AG10803 (cell line): ENCODE measurements at regions not wholly inside any gene's neighbourhood (a gene's known extent, or its start where the extent isn't known, plus 50 kb on each side); places are given as distances from the start of the nearest gene placed in this dataset.

Source experiments
- DNase-seq: peaks from one replicate; pipeline ENCODE4 v3.0.0; 2010; ENCODE audit warnings: low read depth
- H3K4me3 ChIP-seq: 2 replicates; pipeline ENCODE4 v1.5.1; 2011; ENCODE audit warnings: mild to moderate bottlenecking, low read length, control low read depth
- TF ChIP-seq, protein P1 (sequence below): conservative IDR thresholded peaks from 2 replicates; pipeline ENCODE4 v1.5.1; 2011; ENCODE audit warnings: mild to moderate bottlenecking, low read length, control low read depth, inconsistent platforms

DNA sequence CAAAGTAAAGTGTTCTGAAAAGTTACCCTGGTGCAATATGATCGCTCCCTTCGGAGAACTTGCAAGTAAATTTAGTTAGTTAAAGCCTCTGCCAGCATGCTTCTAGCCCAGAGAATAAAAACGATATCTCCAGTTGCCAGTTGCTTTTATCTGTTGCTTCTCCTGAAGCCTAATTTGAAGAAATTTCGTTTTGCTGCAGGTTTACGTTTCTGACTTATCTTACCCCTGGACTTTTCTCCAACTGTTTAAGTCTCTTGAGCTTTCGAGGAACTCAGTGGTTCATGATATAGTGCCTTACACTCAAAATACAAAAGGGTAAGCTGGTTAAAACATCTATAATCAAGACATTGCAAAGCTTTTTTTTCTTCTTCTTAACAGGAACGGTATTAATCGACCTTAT, 131.1 kb downstream of the FAM161A start:
- TF ChIP-seq, protein P1, sequence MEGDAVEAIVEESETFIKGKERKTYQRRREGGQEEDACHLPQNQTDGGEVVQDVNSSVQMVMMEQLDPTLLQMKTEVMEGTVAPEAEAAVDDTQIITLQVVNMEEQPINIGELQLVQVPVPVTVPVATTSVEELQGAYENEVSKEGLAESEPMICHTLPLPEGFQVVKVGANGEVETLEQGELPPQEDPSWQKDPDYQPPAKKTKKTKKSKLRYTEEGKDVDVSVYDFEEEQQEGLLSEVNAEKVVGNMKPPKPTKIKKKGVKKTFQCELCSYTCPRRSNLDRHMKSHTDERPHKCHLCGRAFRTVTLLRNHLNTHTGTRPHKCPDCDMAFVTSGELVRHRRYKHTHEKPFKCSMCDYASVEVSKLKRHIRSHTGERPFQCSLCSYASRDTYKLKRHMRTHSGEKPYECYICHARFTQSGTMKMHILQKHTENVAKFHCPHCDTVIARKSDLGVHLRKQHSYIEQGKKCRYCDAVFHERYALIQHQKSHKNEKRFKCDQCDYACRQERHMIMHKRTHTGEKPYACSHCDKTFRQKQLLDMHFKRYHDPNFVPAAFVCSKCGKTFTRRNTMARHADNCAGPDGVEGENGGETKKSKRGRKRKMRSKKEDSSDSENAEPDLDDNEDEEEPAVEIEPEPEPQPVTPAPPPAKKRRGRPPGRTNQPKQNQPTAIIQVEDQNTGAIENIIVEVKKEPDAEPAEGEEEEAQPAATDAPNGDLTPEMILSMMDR = no peak
- H3K4me3 ChIP-seq = no peak overlapping the region
- DNase-seq = no peak

DNA sequence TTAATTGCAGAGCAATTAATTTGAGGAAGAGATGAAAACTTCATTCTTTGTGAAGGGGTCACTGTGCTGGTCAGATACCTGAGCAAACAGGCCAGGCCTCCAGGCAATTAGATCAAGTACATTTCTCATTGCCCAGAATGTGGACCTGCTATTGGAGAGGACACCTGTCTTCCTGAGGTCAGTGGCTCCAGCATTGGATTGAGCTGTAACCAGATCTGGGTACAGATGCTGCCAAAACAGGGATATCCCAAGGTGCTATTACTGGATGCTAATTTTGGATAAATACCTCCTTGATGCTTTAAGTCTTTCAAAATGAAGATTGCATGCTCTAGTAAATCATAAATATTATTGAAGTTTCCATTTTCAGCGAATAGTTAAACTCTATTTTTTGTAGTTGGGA, 131.5 kb downstream of the FAM161A start:
- no peak for DNase-seq
- TF ChIP-seq, protein P1 = no peak
- H3K4me3 ChIP-seq = no peak overlapping the region

DNA sequence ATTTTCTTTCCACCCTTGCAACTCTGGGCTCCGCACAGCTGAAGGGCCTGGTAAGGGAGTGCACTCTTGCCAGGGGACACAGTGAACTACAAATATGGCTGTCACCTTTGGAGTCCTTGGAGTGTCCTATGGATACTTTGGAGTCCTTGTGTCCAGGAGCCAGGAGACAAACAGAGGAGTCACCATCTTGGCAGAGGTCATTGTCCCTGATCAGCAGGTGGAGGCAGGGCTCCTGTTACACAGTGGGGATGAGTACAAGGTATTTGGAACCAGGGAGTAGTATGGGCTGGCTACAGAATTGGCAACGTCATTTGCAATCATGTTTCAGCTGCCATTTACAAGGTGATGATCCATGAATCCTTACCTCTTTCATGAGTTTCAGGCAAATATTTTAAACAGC, 132.5 kb downstream of the FAM161A start:
- H3K4me3 ChIP-seq = no peak overlapping the region
- DNase-seq = no peak
- TF ChIP-seq, protein P1 = no peak

DNA sequence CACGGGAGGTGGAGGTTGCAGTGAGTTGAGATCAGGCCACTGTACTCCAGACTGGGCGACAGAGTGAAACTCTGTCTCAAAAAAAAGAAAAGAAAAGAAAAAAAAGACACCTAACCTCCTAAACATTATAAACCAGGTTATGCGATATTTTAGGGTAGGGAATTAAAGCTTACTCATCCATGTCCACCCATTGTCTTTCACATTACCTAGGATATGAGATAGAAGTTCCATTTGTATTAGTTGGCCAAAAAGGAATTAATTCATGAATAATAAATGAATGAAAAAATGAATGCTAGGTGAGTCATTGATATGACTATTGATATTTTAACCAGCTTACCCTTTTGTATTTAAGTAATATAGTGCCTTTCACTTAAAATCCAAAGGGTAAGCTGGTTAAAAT, 132.9 kb downstream of the FAM161A start:
- no peak for DNase-seq
- TF ChIP-seq, protein P1 = no peak

DNA sequence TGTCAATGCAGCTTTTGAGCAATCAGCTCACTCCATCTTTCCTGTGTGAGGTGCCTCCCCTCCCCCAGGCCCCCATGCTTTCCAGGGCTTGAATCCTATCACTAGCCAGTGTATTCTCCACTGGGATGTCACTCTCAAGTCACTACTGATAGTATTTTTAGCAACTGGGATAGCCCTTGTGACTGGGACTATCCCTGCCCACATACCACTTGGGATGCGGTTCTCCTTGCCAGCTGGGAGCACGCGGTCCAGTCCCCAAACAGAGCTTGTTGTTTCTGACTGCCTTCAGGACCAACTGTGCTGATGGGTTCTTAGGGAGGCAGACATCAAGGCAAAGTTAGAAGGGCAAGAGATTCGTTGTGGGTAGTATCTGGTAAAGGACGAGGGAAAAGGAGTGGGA, 134.9 kb downstream of the FAM161A start:
- TF ChIP-seq, protein P1 = no peak
- DNase-seq = no peak
- H3K4me3 ChIP-seq = no peak overlapping the region

More for the DNA sequence above, 132.9 kb downstream of the FAM161A start:
- H3K4me3 ChIP-seq = no peak overlapping the region

DNA sequence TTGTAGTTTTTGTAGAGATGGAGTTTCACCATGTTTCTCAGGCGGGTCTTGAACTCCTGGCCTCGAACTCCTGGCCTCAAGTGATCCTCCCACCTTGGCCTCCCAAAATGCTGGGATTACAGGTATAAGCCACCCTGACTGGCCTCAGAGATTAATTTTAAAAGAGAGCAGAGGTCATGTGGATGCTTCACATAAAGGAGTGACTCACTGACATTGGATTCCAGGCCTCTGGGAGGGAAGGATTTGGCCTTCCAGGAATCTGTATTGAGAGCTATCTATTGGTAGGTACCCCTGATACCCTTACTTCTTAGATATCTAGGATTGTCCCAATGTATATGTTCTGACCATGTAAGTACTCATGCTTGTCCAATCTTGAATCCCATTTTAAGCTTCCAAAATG, 138.4 kb downstream of the FAM161A start:
- DNase-seq = no peak
- TF ChIP-seq, protein P1 = no peak
- H3K4me3 ChIP-seq = no peak overlapping the region

DNA sequence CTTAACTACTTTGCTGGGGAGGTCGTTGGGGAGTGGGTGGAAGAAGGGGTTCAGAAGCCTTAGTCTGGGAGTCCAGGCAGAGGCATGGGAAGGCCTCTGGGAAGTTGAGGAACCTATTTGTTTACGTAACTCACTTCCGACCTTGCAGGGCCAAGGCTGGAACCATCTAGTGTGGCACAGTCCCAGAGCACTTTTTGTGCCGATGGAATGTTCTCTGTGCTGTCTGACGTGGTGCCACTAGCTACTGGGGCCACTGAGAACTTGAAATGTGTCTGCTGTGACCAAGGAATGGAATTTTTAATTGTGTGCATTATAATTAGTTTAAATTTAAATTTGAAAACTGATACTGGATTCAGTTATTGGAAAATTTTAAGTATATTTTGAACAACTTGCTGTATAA, 139.7 kb downstream of the FAM161A start:
- DNase-seq = no peak
- H3K4me3 ChIP-seq = no peak overlapping the region
- TF ChIP-seq, protein P1 = no peak
